ENCODE measurements at regions not wholly inside any gene's neighbourhood (a gene's known extent, or its start where the extent isn't known, plus 50 kb on each side); places are given as distances from the start of the nearest gene placed in this dataset.

GRCh38 chr9:7328453-7328852, 471.1 kb downstream of the DMAC1 start:
- H3K27ac ChIP-seq (ENCODE audit: low read depth in 2 of 2, low read length in 1 of 2), result no peak overlapping the region
- TF ChIP-seq SIN3A (IDR thresholded peaks at IDR 0.05; ENCODE audit: borderline replicate concordance, low read depth, low read length), result no peak
- TF ChIP-seq EZH2phosphoT487 (IDR thresholded peaks at IDR 0.05; ENCODE audit: borderline replicate concordance, low read depth), result no peak
- no peak for TF ChIP-seq RXRA (IDR thresholded peaks at IDR 0.05; ENCODE audit: borderline replicate concordance, low read depth)
- TF ChIP-seq SMC3 (IDR thresholded peaks at IDR 0.05; ENCODE audit: low read depth, low read length), result no peak
- TF ChIP-seq POLR2AphosphoS5 (IDR thresholded peaks at IDR 0.05; ENCODE audit: low read depth, low read length), result no peak
- TF ChIP-seq RCOR1 (IDR thresholded peaks at IDR 0.05; ENCODE audit: low read length), result no peak
- TF ChIP-seq FOXM1 (IDR thresholded peaks at IDR 0.05; ENCODE audit: low read depth), result no peak
- no peak for TF ChIP-seq USF2 (IDR thresholded peaks at IDR 0.05; ENCODE audit: borderline replicate concordance, low read depth, low read length)
- TF ChIP-seq IRF3 (IDR thresholded peaks at IDR 0.05; ENCODE audit: low read depth, low read length), result no peak
- no peak for TF ChIP-seq RAD21 (IDR thresholded peaks at IDR 0.05; ENCODE audit: low read length)
- TF ChIP-seq GATA2 (CRISPR knock-in tag; IDR thresholded peaks at IDR 0.05), result no peak
- TF ChIP-seq USF1 (IDR thresholded peaks at IDR 0.05; ENCODE audit: borderline replicate concordance, low read depth), result no peak
- TF ChIP-seq REST (IDR thresholded peaks at IDR 0.05; ENCODE audit: low read depth, low read length), result no peak
- TF ChIP-seq MAX (IDR thresholded peaks at IDR 0.05; ENCODE audit: low read depth), result no peak
- no peak for TF ChIP-seq PBX3 (IDR thresholded peaks at IDR 0.05)
- TF ChIP-seq CTCF (IDR thresholded peaks at IDR 0.05), result no peak
- no peak for TF ChIP-seq CHD2 (IDR thresholded peaks at IDR 0.05; ENCODE audit: low read length, partially characterized antibody)
- TF ChIP-seq RFX5 (IDR thresholded peaks at IDR 0.05; ENCODE audit: low read length), result no peak
- no peak for TF ChIP-seq ZBTB33 (IDR thresholded peaks at IDR 0.05; ENCODE audit: borderline replicate concordance, low read depth)
- no peak overlapping the region for H3K4me2 ChIP-seq
- ChIA-PET CTCF (interaction anchor here (0.8 kb wide), 1 partner anchor 13 kb away, joined by 3 read pairs; no protein-coding TSS in a partner anchor), POLR2A (no interaction called here)
- no peak overlapping the region for H3K9ac ChIP-seq
- no peaks in the 10 kb centered on the region for H3K4me1 ChIP-seq (ENCODE audit: control insufficient read depth in 1 of 2, insufficient read depth in 2 of 2, low read depth in 1 of 2, low read length in 1 of 2)
- H3K79me2 ChIP-seq (ENCODE audit: insufficient read depth), result no peaks in the 10 kb centered on the region
- no peak overlapping the region for H3K4me3 ChIP-seq (ENCODE audit: low read depth in 2 of 2, low read length in 1 of 2)
- H3K27me3 ChIP-seq (ENCODE audit: insufficient read depth), result no peaks in the 10 kb centered on the region
- H2AFZ ChIP-seq (ENCODE audit: low read depth), result no peak overlapping the region
- no peak for DNase-seq
- no peaks in the 10 kb centered on the region for H3K9me3 ChIP-seq
- no peaks in the 10 kb centered on the region for H3K36me3 ChIP-seq (replicated peaks in 1 of 2; ENCODE audit: control insufficient read depth in 1 of 2, insufficient read depth in 2 of 2, low read length in 1 of 2)
- H4K20me1 ChIP-seq (ENCODE audit: insufficient read depth), result no peaks in the 10 kb centered on the region
- no peaks in the 10 kb centered on the region for H3F3A ChIP-seq (replicated peaks; ENCODE audit: insufficient read depth)
- H3K9me2 ChIP-seq, result no peaks in the 10 kb centered on the region

All from SK-N-SH (cell line).